Caki2 (cell line): ENCODE measurements at regions not wholly inside any gene's neighbourhood (a gene's known extent, or its start where the extent isn't known, plus 50 kb on each side); places are given as distances from the start of the nearest gene placed in this dataset.
A peak's percentile ranks its signal among the peaks of the same experiment; 100 is the strongest.

ENCODE experiments used
- DNase-seq: peaks from one replicate; pipeline ENCODE4 v3.0.0-alpha.2; 2015; ENCODE audit warnings: low read depth
- in situ Hi-C: cut with HindIII; loops from 2 replicates; pipeline ENCODE4 v1.10.0; 2016; ENCODE audit warnings: low sequenced_read_pairs, low pct_unique_long_range_greater_than_20kb, mixed read lengths

GRCh38 chr18:2380101-2380500, 191.2 kb downstream of the METTL4 start:
- no peak for DNase-seq
- in situ Hi-C loops = no loop called here

- in situ Hi-C loops = no loop called here
Observed at GRCh38 chr18:2381539-2381938, 189.8 kb downstream of the METTL4 start.

GRCh38 chr18:2387588-2387987, 183.7 kb downstream of the METTL4 start:
- DNase-seq = no peak
- in situ Hi-C loops = no loop called here

More at GRCh38 chr18:2381539-2381938, 189.8 kb downstream of the METTL4 start:
- DNase-seq = no peak

DNA sequence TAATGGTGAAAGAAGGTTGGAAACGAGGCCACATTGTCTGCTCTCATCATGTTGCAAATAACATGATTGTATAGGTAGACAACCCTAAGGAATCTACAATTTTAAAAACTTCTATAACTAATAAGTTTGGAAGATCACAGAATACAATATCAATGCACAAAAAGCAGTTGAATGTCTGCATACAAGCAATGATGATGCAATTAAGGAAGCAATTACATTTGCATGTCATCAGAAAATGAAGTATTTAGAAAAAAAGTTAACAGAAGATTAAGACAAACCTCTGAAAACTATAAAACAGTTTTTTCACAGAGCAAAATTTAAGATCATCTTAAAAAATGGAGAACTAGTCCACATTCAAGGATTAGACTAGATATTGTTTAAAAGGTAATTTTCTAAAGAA, 181.1 kb downstream of the METTL4 start:
- in situ Hi-C loops = no loop called here
- no peak for DNase-seq

DNA sequence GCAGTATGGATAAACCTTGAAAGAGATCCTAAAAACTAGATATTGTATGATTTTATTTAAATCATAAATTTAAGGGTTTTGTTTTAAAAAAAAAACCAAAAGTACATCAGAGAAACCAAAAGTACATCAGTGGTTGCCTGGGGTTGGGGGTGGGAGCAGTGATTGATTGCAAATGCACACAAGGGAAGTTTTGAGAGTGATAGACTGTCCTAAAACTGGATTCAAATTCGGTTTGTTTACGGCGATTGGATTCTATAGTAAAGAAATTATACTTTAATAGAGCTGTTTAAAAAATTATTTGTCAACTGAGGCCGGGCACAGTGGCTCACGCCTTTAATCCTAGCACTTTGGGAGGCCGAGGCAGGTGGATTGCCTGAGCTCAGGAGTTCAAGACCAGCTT, 179.8 kb downstream of the METTL4 start:
- DNase-seq = no peak
- in situ Hi-C loops = no loop called here

DNA sequence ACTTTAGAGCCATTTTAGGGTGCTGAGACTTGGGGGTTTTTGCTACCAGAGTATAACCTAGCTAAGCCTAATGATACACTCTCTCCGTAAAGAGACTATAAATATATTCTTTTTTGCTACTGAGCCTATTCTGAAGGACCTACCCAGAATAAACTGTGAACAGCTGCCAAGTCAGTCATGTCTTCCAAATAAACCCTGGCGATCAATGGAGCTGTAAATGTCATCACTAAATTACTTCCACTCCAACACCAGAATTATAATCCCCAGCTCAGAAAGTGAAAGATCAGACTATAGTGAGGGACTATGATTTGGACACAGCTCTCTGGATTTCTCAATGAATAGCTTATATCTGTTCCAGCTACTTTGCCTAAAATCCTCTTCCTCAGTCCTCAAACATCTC, 178.9 kb downstream of the METTL4 start:
- no peak for DNase-seq
- in situ Hi-C loops = no loop called here

DNA sequence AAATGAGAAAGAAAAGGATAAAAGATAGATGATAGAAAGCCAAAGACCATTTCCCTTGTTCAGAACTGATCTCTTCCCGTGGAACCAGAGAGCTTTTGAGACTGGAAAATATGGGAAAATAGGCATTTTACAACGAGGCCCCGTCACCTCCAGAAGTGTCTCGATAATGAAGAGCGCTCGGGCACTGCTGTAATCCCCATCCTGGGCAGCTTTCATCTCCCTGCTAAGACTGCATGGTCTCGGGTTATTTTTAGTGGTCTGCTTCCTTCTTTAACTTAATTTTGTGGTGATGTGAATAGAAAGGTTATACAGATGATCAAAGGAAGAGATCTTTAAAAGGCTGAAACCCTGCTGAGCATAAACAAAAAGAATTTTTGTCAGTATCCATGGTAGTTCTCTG, 176.6 kb downstream of the METTL4 start:
- in situ Hi-C loops = no loop called here
- DNase-seq = no peak

DNA sequence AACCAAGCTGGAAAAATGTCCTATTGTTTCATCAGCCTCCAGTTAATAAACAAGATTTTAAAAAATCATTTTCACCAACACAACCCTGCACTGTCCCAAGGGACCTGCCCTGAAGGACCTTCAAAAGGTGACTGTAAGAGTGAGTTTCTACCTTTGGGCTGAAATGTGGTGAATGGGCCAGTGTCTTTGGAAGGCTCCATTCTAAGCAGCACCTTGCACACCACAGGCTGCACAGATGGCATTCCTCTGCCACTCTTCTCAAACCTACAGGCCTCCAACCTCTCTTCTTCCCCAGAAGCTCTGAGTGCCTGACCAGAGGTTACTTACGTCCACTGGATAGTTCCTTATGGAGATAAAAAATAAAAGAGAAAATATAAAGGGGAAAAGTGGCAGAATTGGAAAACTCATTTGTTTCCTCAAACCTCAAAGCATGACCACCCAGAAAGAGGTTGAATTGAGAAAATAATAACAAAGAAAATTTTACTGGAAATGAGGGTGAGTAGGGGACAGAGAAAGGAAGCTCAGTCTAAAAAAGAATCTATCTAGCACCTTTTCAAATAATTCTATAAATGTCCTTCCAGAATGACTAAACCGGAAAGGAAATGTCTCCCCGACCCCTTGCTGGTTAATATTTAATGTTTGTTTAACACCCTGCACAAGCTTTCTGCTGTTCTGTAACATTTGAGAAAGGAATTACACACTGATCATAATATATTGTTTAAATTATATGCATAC, 175.7 kb downstream of the METTL4 start:
- DNase-seq = no peak
- in situ Hi-C loops = no loop called here

DNA sequence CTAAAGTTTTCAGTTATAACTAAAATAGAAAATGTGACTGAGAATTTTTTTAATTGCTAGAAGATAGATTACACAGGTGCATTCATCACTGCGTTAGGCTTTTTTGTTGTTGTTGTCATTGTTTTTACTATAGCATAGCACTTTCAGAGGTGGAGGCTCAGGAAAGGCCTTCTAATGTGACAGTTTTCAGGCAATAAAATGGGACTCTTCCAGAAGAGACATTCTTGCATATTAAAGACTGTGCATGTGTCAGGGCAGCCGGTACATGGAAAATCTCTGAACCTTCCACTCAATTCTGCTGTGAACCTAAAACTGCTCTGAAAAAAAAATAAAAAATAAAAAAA, 175.2 kb downstream of the METTL4 start:
- DNase-seq = no peak
- in situ Hi-C loops = no loop called here

- DNase-seq = no peak
- in situ Hi-C loops = no loop called here
Observed at GRCh38 chr18:2400701-2401196, 170.6 kb downstream of the METTL4 start.

- in situ Hi-C loops = no loop called here
- DNase-seq = no peak
Observed at GRCh38 chr18:2402084-2402483, 169.2 kb downstream of the METTL4 start.

- DNase-seq = peak; percentile 5
- in situ Hi-C loops = no loop called here
Observed at GRCh38 chr18:2406544-2406943, 164.8 kb downstream of the METTL4 start.

DNA sequence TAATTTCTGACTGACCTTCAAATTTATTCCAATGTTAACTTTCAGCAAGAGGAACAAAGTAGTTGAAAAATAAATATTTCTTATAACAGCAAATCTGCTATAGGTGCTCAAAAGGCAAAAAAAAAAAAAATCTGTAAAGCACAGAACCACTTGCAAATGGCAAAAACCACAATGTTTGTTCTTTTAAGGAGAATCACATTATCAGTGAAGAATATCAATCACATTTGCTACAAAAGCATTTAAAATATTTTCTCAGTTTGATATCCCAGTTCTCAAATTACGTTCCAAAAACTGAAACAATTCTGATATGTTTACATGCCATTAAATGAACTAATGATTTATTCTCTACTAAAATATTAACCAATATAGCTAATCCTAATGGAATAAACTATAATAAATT, 163.3 kb downstream of the METTL4 start:
- no peak for DNase-seq
- in situ Hi-C loops = no loop called here

DNA sequence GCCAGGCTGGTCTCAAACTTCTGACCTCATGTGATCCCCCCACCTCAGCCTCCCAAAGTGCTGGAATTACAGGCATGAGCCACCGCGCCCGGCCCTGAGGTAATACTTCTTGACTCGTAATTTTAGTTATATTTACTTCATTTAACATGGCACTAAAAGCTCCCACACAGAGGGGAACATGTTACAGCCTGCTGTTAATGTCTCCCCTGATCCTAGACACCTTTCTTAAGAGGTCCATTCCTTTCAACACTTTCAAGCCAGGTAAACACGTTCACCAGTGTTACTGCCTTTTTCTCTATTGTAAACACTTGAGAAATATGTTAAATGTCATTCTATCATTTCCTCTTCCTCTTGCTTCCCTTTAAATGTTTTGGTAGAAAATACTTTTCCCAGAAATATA, 161.4 kb downstream of the METTL4 start:
- DNase-seq = no peak
- in situ Hi-C loops = no loop called here

- in situ Hi-C loops = no loop called here
- DNase-seq = no peak
Observed at GRCh38 chr18:2410688-2411087, 160.6 kb downstream of the METTL4 start.

GRCh38 chr18:2411381-2411960, 159.8 kb downstream of the METTL4 start:
- in situ Hi-C loops = no loop called here
- no peak for DNase-seq

DNA sequence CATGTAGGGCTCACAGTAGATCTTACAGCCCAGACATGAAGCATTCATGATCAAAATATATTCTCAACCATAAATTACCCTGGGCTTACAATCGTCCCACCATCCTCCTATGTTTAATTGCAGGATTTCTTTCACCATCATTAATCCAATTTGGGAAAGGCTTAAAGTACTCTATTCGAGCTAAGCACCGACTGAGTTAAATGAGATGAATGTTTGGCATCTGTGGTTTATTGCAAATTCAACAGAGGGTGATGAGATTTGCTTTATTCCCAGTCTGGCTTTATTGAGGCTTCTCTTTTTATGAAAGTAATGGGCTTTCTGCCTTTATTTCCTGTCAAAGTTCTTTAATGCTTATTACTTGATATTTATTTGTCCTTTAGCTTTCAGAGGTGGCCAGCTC, 159.0 kb downstream of the METTL4 start:
- DNase-seq = no peak
- in situ Hi-C loops = no loop called here

GRCh38 chr18:2412996-2413751, 158.1 kb downstream of the METTL4 start:
- DNase-seq = no peak
- in situ Hi-C loops = no loop called here

DNA sequence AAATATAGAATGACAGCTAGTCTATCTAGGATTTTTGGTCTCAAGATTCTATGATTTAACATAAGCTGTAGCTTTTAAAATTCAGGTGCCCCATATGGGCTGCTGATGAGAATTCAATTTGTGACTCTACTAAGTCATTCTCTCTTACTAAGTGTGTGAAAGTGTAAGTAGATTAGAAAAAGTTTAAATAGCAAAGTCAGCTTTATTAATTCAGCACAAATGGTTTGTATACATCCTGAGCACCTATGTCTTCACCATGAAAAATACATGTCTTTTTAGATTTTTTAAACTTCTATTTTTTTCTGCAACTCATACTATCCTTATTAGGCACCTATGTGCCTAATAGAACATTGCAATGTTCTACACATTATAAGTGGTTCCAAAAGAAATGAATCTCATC, 157.1 kb downstream of the METTL4 start:
- in situ Hi-C loops = no loop called here
- DNase-seq = no peak
